IMR-90 (cell line): ENCODE measurements at regions not wholly inside any gene's neighbourhood (a gene's known extent, or its start where the extent isn't known, plus 50 kb on each side); places are given as distances from the start of the nearest gene placed in this dataset.

ENCODE experiments used
- ATAC-seq: fragments of 200-7000 bp; cut with Tn5 transposase; 2 replicates; pipeline ENCODE4 v1.9.1; 2020; ENCODE audit warnings: low read depth, mild to moderate bottlenecking, moderate library complexity
- BruUV-seq: library from RNA; stranded (reverse); fragments of 400-500 nt; replicated peaks from 2 replicates; lab custom pipeline; 2021; lab: Mats Ljungman, UMichigan
- CTCF ChIA-PET: fragments of 300-600 bp; formaldehyde crosslinking; extraction: SDS; loops from one replicate; lab custom pipeline; 2021; ENCODE audit warnings: antibody characterized with exemption; lab: Yijun Ruan, JAX
- POLR2A ChIA-PET: fragments of 300-600 bp; sonication (Branson Sonifier 250); formaldehyde crosslinking; loops from one replicate; lab custom pipeline; 2022; ENCODE audit warnings: antibody characterized with exemption; ENCODE audit not compliant: unreplicated experiment; lab: Charles Lee
- DNase-seq: peaks from one replicate; pipeline ENCODE4 v3.0.0; 2013
- H2AFZ ChIP-seq: replicated peaks from 2 replicates; pipeline ENCODE3; 2013; ENCODE audit warnings: low read length, mild to moderate bottlenecking; ENCODE audit not compliant: poor library complexity
- H2AK5ac ChIP-seq: 2 replicates; pipeline ENCODE4 v1.6.1; 2013; ENCODE audit warnings: low read depth, low read length, inconsistent platforms
- H2AK9ac ChIP-seq: replicated peaks from 2 replicates; pipeline ENCODE3; 2013; ENCODE audit warnings: mild to moderate bottlenecking, low read depth, low read length, moderate library complexity; ENCODE audit not compliant: poor library complexity
- H2BK120ac ChIP-seq: 2 replicates; pipeline ENCODE4 v1.6.1; 2013; ENCODE audit warnings: low read depth, low read length, inconsistent platforms
- H2BK15ac ChIP-seq: 3 replicates; pipeline ENCODE4 v1.6.1; 2013; ENCODE audit warnings: low read depth, low read length, inconsistent platforms
- H2BK20ac ChIP-seq: 2 replicates; pipeline ENCODE4 v1.6.1; 2013; ENCODE audit warnings: low read depth, mild to moderate bottlenecking, inconsistent platforms, low read length, moderate library complexity
- H2BK5ac ChIP-seq: 2 replicates; pipeline ENCODE4 v1.6.1; 2013; ENCODE audit warnings: mild to moderate bottlenecking, low read depth, low read length, inconsistent platforms; ENCODE audit not compliant: poor library complexity, severe bottlenecking
- H3K14ac ChIP-seq: replicated peaks from 2 replicates; pipeline ENCODE4 v1.6.1; 2013; ENCODE audit warnings: low read depth, low read length, inconsistent platforms
- H3K18ac ChIP-seq: 2 replicates; pipeline ENCODE4 v1.6.1; 2013; ENCODE audit warnings: low read depth, low read length, control low read depth
- H3K23ac ChIP-seq: 2 replicates; pipeline ENCODE4 v1.6.1; 2013; ENCODE audit warnings: low read depth, low read length, inconsistent platforms
- H3K27ac ChIP-seq: 2 replicates; pipeline ENCODE4 v1.5.1; 2013; ENCODE audit warnings: mild to moderate bottlenecking, control low read depth, low read length; ENCODE audit not compliant: insufficient read depth
- H3K27me3 ChIP-seq: 2 replicates; pipeline ENCODE4 v1.6.1; 2013; ENCODE audit warnings: low read length; ENCODE audit not compliant: control insufficient read depth, insufficient read depth
- H3K36me3 ChIP-seq: 2 replicates; pipeline ENCODE4 v1.6.1; 2013; ENCODE audit warnings: low read length, mixed read lengths; ENCODE audit not compliant: control insufficient read depth, insufficient read depth
- H3K4ac ChIP-seq: 2 replicates; pipeline ENCODE4 v1.6.1; 2013; ENCODE audit warnings: low read depth, low read length, inconsistent platforms
- H3K4me1 ChIP-seq: 2 replicates; pipeline ENCODE4 v1.6.1; 2013; ENCODE audit warnings: low read length, mixed read lengths; ENCODE audit not compliant: control insufficient read depth, insufficient read depth
- H3K4me2 ChIP-seq: 2 replicates; pipeline ENCODE4 v1.6.1; 2013; ENCODE audit warnings: low read depth, mild to moderate bottlenecking, control low read depth, low read length, moderate library complexity
- H3K4me3 ChIP-seq: 2 replicates; pipeline ENCODE4 v1.5.1; 2013; ENCODE audit warnings: low read depth, mild to moderate bottlenecking, control low read depth, low read length, moderate library complexity; ENCODE audit not compliant: insufficient read depth
- H3K56ac ChIP-seq: 2 replicates; pipeline ENCODE4 v1.6.1; 2013; ENCODE audit warnings: low read length, inconsistent platforms; ENCODE audit not compliant: insufficient read depth; ENCODE audit errors: extremely low read depth
- H3K79me1 ChIP-seq, 2 experiments: 2 replicates each; pipeline ENCODE4 v1.6.1; 2013; ENCODE audit warnings: low read length in 2 of 2, inconsistent platforms in 1 of 2, low read depth in 1 of 2
- H3K9ac ChIP-seq: 2 replicates; pipeline ENCODE4 v1.6.1; 2013; ENCODE audit warnings: low read depth, low read length, control low read depth
- H3K9me1 ChIP-seq: 2 replicates; pipeline ENCODE4 v1.6.1; 2013; ENCODE audit warnings: low read length, inconsistent platforms; ENCODE audit not compliant: insufficient read depth
- H3K9me3 ChIP-seq: 2 replicates; pipeline ENCODE4 v1.6.1; 2013; ENCODE audit warnings: low read length; ENCODE audit not compliant: control insufficient read depth, insufficient read depth
- H4K20me1 ChIP-seq: 2 replicates; pipeline ENCODE4 v1.6.1; 2013; ENCODE audit warnings: low read length, inconsistent platforms; ENCODE audit not compliant: insufficient read depth
- H4K5ac ChIP-seq: 2 replicates; pipeline ENCODE4 v1.6.1; 2013; ENCODE audit warnings: mild to moderate bottlenecking, low read depth, low read length, control low read depth
- H4K8ac ChIP-seq, 2 experiments: 2 replicates each; pipeline ENCODE4 v1.6.1; 2013; ENCODE audit warnings: low read depth in 2 of 2, low read length in 2 of 2, control low read depth in 1 of 2, inconsistent platforms in 1 of 2
- H4K91ac ChIP-seq: 2 replicates; pipeline ENCODE4 v1.6.1; 2013; ENCODE audit warnings: low read depth, low read length, inconsistent platforms; ENCODE audit not compliant: insufficient read depth
- BHLHE40 ChIP-seq: fragments of 150-350 bp; IDR thresholded peaks from 2 replicates; pipeline ENCODE4 v1.6.1; 2016; ENCODE audit warnings: mild to moderate bottlenecking, low read depth, low read length
- CEBPB ChIP-seq: IDR thresholded peaks from 2 replicates; pipeline ENCODE4 v1.6.1; 2012; ENCODE audit warnings: low read depth, low read length, improper control_type of control experiment
- CHD1 ChIP-seq: IDR thresholded peaks from 2 replicates; pipeline ENCODE4 v1.6.1; 2012; ENCODE audit warnings: low read depth, low read length, improper control_type of control experiment
- CTCF ChIP-seq: conservative IDR thresholded peaks from 2 replicates; pipeline ENCODE4 v1.5.1; 2012; ENCODE audit warnings: mild to moderate bottlenecking, low read depth, low read length, improper control_type of control experiment
- ELK1 ChIP-seq: fragments of 150-350 bp; IDR thresholded peaks from 2 replicates; pipeline ENCODE4 v1.6.1; 2016; ENCODE audit warnings: low read depth, mild to moderate bottlenecking, low read length, moderate library complexity, borderline replicate concordance
- FOS ChIP-seq: fragments of 150-350 bp; IDR thresholded peaks from 2 replicates; pipeline ENCODE4 v1.6.1; 2016; ENCODE audit warnings: low read depth, low read length
- MAFK ChIP-seq: IDR thresholded peaks from 2 replicates; pipeline ENCODE4 v1.6.1; 2012; ENCODE audit warnings: low read depth, low read length, improper control_type of control experiment
- MAZ ChIP-seq: IDR thresholded peaks from 2 replicates; pipeline ENCODE4 v1.6.1; 2012; ENCODE audit warnings: low read depth, mild to moderate bottlenecking, low read length, improper control_type of control experiment, moderate library complexity, borderline replicate concordance
- MXI1 ChIP-seq: IDR thresholded peaks from 2 replicates; pipeline ENCODE4 v1.6.1; 2012; ENCODE audit warnings: low read depth, mild to moderate bottlenecking, low read length, moderate library complexity, borderline replicate concordance
- NFE2L2 ChIP-seq: fragments of 150-350 bp; IDR thresholded peaks from 2 replicates; pipeline ENCODE4 v1.6.1; 2016; ENCODE audit warnings: low read depth, mild to moderate bottlenecking, low read length
- POLR2A ChIP-seq: IDR thresholded peaks from 2 replicates; pipeline ENCODE4 v1.6.1; 2012; ENCODE audit warnings: mild to moderate bottlenecking, low read depth, low read length
- RAD21 ChIP-seq: IDR thresholded peaks from 2 replicates; pipeline ENCODE4 v1.6.1; 2012; ENCODE audit warnings: low read length, improper control_type of control experiment
- RCOR1 ChIP-seq: IDR thresholded peaks from 2 replicates; pipeline ENCODE4 v1.6.1; 2012; ENCODE audit warnings: mild to moderate bottlenecking, low read length, improper control_type of control experiment; ENCODE audit not compliant: insufficient replicate concordance
- RFX5 ChIP-seq: IDR thresholded peaks from 2 replicates; pipeline ENCODE4 v1.8.0; 2012; ENCODE audit warnings: low read depth, mild to moderate bottlenecking, low read length, moderate library complexity
- SMC3 ChIP-seq: fragments of 150-350 bp; IDR thresholded peaks from 2 replicates; pipeline ENCODE4 v1.6.1; 2016; ENCODE audit warnings: low read depth, mild to moderate bottlenecking, antibody characterized with exemption, low read length, moderate library complexity
- WGBS, 2 experiments: methylation state at CpG; one replicate each; pipeline versions ENCODE4 v1.1.5 to v1.1.7; 2013; ENCODE audit warnings: missing lambda C conversion rate in 2 of 2; ENCODE audit not compliant: insufficient read length in 1 of 2; ENCODE audit errors: extremely low coverage in 2 of 2; 5-methylcytosine and 5-hydroxymethylcytosine counted together
- dilution Hi-C: fragments of 300-500 bp; cut with HindIII; formaldehyde crosslinking; loops from one replicate; pipeline ENCODE4 v1.14.3; 2018; ENCODE audit warnings: low sequenced_read_pairs; ENCODE audit not compliant: unreplicated experiment
- in situ Hi-C: fragments of 300-500 bp; cut with MboI; formaldehyde crosslinking; loops from 3 replicates; pipeline ENCODE4 v1.14.3; 2019; ENCODE audit warnings: low sequenced_read_pairs, inconsistent platforms, mixed read lengths
- intact Hi-C: fragments of 100-400 bp; cut with micrococcal nuclease; formaldehyde crosslinking; loops from 2 replicates; pipeline ENCODE4 v1.10.0; 2022
- TF ChIP-seq, protein P1 (sequence below): fragments of 150-350 bp; IDR thresholded peaks from 2 replicates; pipeline ENCODE4 v1.6.1; 2017; ENCODE audit warnings: mild to moderate bottlenecking, antibody characterized with exemption, low read length, low read depth

GRCh38 chr15:96031426-96032110 is 298.9 kb upstream of the NR2F2 start:
- Histone ChIP-seq H2BK15ac (no peak overlapping the region), H2BK120ac (no peak overlapping the region), H2AK5ac (no peak overlapping the region), H3K23ac (no peak overlapping the region), H3K9me3 (no peaks in the 10 kb centered on the region), H2AFZ (no peak overlapping the region), H3K9me1 (no peaks in the 10 kb centered on the region), H3K4me2 (no peak overlapping the region), H3K4me1 (no peaks in the 10 kb centered on the region), H3K56ac (no peak overlapping the region), H3K4ac (no peak overlapping the region), H2BK20ac (no peak overlapping the region), H3K9ac (no peak overlapping the region), H4K91ac (no peak overlapping the region), H3K14ac (no peak overlapping the region), H3K27ac (no peak overlapping the region), H2AK9ac (no peak overlapping the region), H4K20me1 (no peaks in the 10 kb centered on the region), H3K36me3 (no peaks in the 10 kb centered on the region), H2BK5ac (no peak overlapping the region), H3K27me3 (peaks cover 6% of the 10 kb centered on the region; the same call in 1 of the 2 replicates), H4K5ac (no peak overlapping the region), H3K18ac (no peak overlapping the region), H3K4me3 (no peak overlapping the region), H4K8ac (no peak overlapping the region), H3K79me1 (no peaks in the 10 kb centered on the region)
- in situ Hi-C loops: no loop called here
- dilution Hi-C loops: no loop called here
- WGBS, 2 experiments: no CpG with 5 or more reads among the region's 5 CpGs
- intact Hi-C loops: no loop called here
- no TSS peak for BruUV-seq
- ATAC-seq (no peak), DNase-seq (no peak)
- POLR2A ChIA-PET: no interaction called here
- TF ChIP-seq CEBPB: no peak
- no peak for TF ChIP-seq ELK1
- TF ChIP-seq POLR2A: no peak
- TF ChIP-seq CHD1: no peak
- TF ChIP-seq MAZ: no peak
- no peak for TF ChIP-seq SMC3
- TF ChIP-seq BHLHE40: no peak
- TF ChIP-seq CTCF: no peak
- no peak for TF ChIP-seq RAD21
- no peak for TF ChIP-seq MAFK
- no peak for TF ChIP-seq NFE2L2
- TF ChIP-seq, protein P1, sequence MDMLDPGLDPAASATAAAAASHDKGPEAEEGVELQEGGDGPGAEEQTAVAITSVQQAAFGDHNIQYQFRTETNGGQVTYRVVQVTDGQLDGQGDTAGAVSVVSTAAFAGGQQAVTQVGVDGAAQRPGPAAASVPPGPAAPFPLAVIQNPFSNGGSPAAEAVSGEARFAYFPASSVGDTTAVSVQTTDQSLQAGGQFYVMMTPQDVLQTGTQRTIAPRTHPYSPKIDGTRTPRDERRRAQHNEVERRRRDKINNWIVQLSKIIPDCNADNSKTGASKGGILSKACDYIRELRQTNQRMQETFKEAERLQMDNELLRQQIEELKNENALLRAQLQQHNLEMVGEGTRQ: no peak
- TF ChIP-seq RCOR1: no peak
- TF ChIP-seq FOS: no peak
- no peak for TF ChIP-seq RFX5
- TF ChIP-seq MXI1: no peak
- CTCF ChIA-PET: no interaction called here
